PC-9 (cell line): ENCODE measurements at regions not wholly inside any gene's neighbourhood (a gene's known extent, or its start where the extent isn't known, plus 50 kb on each side); places are given as distances from the start of the nearest gene placed in this dataset.

ENCODE experiments used
- BruUV-seq: library from RNA; stranded (reverse); fragments of 400-500 nt; replicated peaks from 2 replicates; lab custom pipeline; 2021; lab: Mats Ljungman, UMichigan
- CTCF ChIA-PET: fragments of 300-600 bp; sonication (Branson Sonifier 250); formaldehyde crosslinking; loops from one replicate; lab custom pipeline; 2022; ENCODE audit warnings: antibody characterized with exemption; lab: Charles Lee
- POLR2A ChIA-PET: fragments of 300-600 bp; sonication (Branson Sonifier 250); formaldehyde crosslinking; loops from one replicate; lab custom pipeline; 2022; ENCODE audit warnings: antibody characterized with exemption; ENCODE audit not compliant: unreplicated experiment; lab: Charles Lee
- DNase-seq, 2 experiments: peaks; one replicate each; pipeline versions ENCODE4 v3.0.0 to v3.0.0-alpha.2; 2015 to 2022; ENCODE audit warnings: mixed read lengths in 1 of 2
- H2AFZ ChIP-seq: fragments of 200-600 bp; sonication (generic); 2 replicates; pipeline ENCODE4 v1.8.1; 2017; ENCODE audit warnings: antibody characterized with exemption
- H3F3A ChIP-seq: fragments of 200-600 bp; sonication (generic); 2 replicates; pipeline ENCODE4 v1.8.1; 2017; ENCODE audit warnings: antibody characterized with exemption, mild to moderate bottlenecking, low read depth; ENCODE audit not compliant: insufficient read depth
- H3K27ac ChIP-seq: fragments of 200-600 bp; sonication (generic); 2 replicates; pipeline ENCODE4 v1.6.1; 2016; ENCODE audit warnings: mixed run types
- H3K27me3 ChIP-seq: fragments of 200-600 bp; sonication (generic); 2 replicates; pipeline ENCODE4 v1.6.1; 2016; ENCODE audit warnings: low read depth, mixed run types; ENCODE audit not compliant: insufficient read depth
- H3K36me3 ChIP-seq: fragments of 200-600 bp; sonication (generic); 2 replicates; pipeline ENCODE4 v1.6.1; 2016; ENCODE audit warnings: low read depth, mixed run types
- H3K4me1 ChIP-seq: fragments of 200-600 bp; sonication (generic); replicated peaks from 2 replicates; pipeline ENCODE4 v1.6.1; 2016; ENCODE audit warnings: mixed run types; ENCODE audit not compliant: insufficient read depth
- H3K4me2 ChIP-seq: fragments of 200-600 bp; sonication (generic); 2 replicates; pipeline ENCODE4 v1.6.1; 2017; ENCODE audit warnings: mixed run types
- H3K4me3 ChIP-seq: fragments of 200-600 bp; sonication (generic); 2 replicates; pipeline ENCODE4 v1.6.1; 2016; ENCODE audit warnings: mixed run types
- H3K79me2 ChIP-seq: fragments of 200-600 bp; sonication (generic); 2 replicates; pipeline ENCODE4 v1.6.1; 2017; ENCODE audit warnings: low read depth, mixed run types
- H3K9me2 ChIP-seq: fragments of 200-600 bp; sonication (generic); 2 replicates; pipeline ENCODE4 v1.8.1; 2017; ENCODE audit warnings: mild to moderate bottlenecking; ENCODE audit not compliant: insufficient read depth
- H3K9me3 ChIP-seq: fragments of 200-600 bp; sonication (generic); 2 replicates; pipeline ENCODE4 v1.8.1; 2016; ENCODE audit warnings: low read depth; ENCODE audit not compliant: insufficient read depth
- H4K20me1 ChIP-seq: fragments of 200-600 bp; sonication (generic); 2 replicates; pipeline ENCODE4 v1.8.1; 2017; ENCODE audit not compliant: insufficient read depth
- EZH2 ChIP-seq: fragments of 200-600 bp; sonication (generic); IDR thresholded peaks from 2 replicates; pipeline ENCODE4 v1.8.0; 2017; ENCODE audit warnings: antibody characterized with exemption, low read depth
- intact Hi-C: fragments of 100-400 bp; cut with micrococcal nuclease; formaldehyde crosslinking; loops from one replicate; pipeline ENCODE4 v1.10.0; 2022; ENCODE audit not compliant: unreplicated experiment
- TF ChIP-seq, protein P1 (sequence below): fragments of 200-600 bp; sonication (generic); conservative IDR thresholded peaks from 2 replicates; pipeline ENCODE4 v1.6.1; 2017; ENCODE audit warnings: mixed run types, antibody characterized with exemption, mild to moderate bottlenecking, moderate library complexity

- Histone ChIP-seq H3K36me3 (no peaks in the 10 kb centered on the region), H3K9me3 (no peaks in the 10 kb centered on the region), H3K4me2 (no peak overlapping the region), H3K27me3 (peaks cover 62% of the 10 kb centered on the region), H3K79me2 (no peaks in the 10 kb centered on the region), H3K4me3 (no peak overlapping the region), H4K20me1 (no peaks in the 10 kb centered on the region), H3K4me1 (no peaks in the 10 kb centered on the region), H2AFZ (no peak overlapping the region), H3F3A (no peaks in the 10 kb centered on the region), H3K27ac (no peak overlapping the region), H3K9me2 (peaks cover 4% of the 10 kb centered on the region; the same call in 1 of the 2 replicates)
- BruUV-seq, result no TSS peak
- no peak for TF ChIP-seq EZH2
- TF ChIP-seq, protein P1, sequence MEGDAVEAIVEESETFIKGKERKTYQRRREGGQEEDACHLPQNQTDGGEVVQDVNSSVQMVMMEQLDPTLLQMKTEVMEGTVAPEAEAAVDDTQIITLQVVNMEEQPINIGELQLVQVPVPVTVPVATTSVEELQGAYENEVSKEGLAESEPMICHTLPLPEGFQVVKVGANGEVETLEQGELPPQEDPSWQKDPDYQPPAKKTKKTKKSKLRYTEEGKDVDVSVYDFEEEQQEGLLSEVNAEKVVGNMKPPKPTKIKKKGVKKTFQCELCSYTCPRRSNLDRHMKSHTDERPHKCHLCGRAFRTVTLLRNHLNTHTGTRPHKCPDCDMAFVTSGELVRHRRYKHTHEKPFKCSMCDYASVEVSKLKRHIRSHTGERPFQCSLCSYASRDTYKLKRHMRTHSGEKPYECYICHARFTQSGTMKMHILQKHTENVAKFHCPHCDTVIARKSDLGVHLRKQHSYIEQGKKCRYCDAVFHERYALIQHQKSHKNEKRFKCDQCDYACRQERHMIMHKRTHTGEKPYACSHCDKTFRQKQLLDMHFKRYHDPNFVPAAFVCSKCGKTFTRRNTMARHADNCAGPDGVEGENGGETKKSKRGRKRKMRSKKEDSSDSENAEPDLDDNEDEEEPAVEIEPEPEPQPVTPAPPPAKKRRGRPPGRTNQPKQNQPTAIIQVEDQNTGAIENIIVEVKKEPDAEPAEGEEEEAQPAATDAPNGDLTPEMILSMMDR, result no peak
- intact Hi-C loops, result no loop called here
- DNase-seq, result no peak
- ChIA-PET POLR2A (no interaction called here), CTCF (no interaction called here)
Observed at GRCh38 chr15:85906640-85907039, 111.9 kb upstream of the KLHL25 start.

- no TSS peak for BruUV-seq
- intact Hi-C loops, result no loop called here
- Histone ChIP-seq H3K27me3 (peaks cover 63% of the 10 kb centered on the region), H3K79me2 (no peaks in the 10 kb centered on the region), H3K36me3 (no peaks in the 10 kb centered on the region), H3F3A (no peaks in the 10 kb centered on the region), H3K4me3 (no peak overlapping the region), H3K9me2 (no peaks in the 10 kb centered on the region), H4K20me1 (no peaks in the 10 kb centered on the region), H3K4me1 (no peaks in the 10 kb centered on the region), H3K4me2 (no peak overlapping the region), H2AFZ (no peak overlapping the region), H3K9me3 (no peaks in the 10 kb centered on the region), H3K27ac (no peak overlapping the region)
- CTCF ChIA-PET, result no interaction called here
- POLR2A ChIA-PET, result no interaction called here
- no peak for TF ChIP-seq EZH2
- TF ChIP-seq, protein P1, result no peak
- no peak for DNase-seq
Observed at GRCh38 chr15:85910834-85911233, 116.1 kb upstream of the KLHL25 start.

GRCh38 chr15:85913461-85913860, 118.7 kb upstream of the KLHL25 start:
- TF ChIP-seq, protein P1, result no peak
- TF ChIP-seq EZH2, result no peak
- Histone ChIP-seq H3K27ac (no peak overlapping the region), H3K9me3 (no peaks in the 10 kb centered on the region), H3K27me3 (peaks cover 51% of the 10 kb centered on the region), H3K36me3 (no peaks in the 10 kb centered on the region), H3K4me2 (no peak overlapping the region), H3K79me2 (no peaks in the 10 kb centered on the region), H3K9me2 (no peaks in the 10 kb centered on the region), H2AFZ (no peak overlapping the region), H4K20me1 (no peaks in the 10 kb centered on the region), H3K4me1 (no peaks in the 10 kb centered on the region), H3F3A (no peaks in the 10 kb centered on the region), H3K4me3 (no peak overlapping the region)
- no TSS peak for BruUV-seq
- intact Hi-C loops, result no loop called here
- no peak for DNase-seq
- ChIA-PET POLR2A (no interaction called here), CTCF (no interaction called here)
